ENCODE measurements at regions not wholly inside any gene's neighbourhood (a gene's known extent, or its start where the extent isn't known, plus 50 kb on each side); places are given as distances from the start of the nearest gene placed in this dataset.
A peak's percentile ranks its signal among the peaks of the same experiment; 100 is the strongest.
"Not testable (repeated sequence)": the region's sequence is repeated elsewhere in the genome, so short reads cannot be mapped to it uniquely, and the experiment has no call there.

- Histone ChIP-seq H3K4me3 (no peak overlapping the region), H3K27me3 (no peaks in the 10 kb centered on the region), H3K27ac (no peak overlapping the region), H3K36me3 (no peaks in the 10 kb centered on the region), H3K9me3 (no peaks in the 10 kb centered on the region), H3K4me1 (no peaks in the 10 kb centered on the region)
- DNase-seq (no peak), ATAC-seq (no peak)
- TF ChIP-seq POLR2A (IDR thresholded peaks at IDR 0.05), result no peak
- TF ChIP-seq CTCF (IDR thresholded peaks at IDR 0.05), result no peak
- WGBS (ENCODE audit: insufficient coverage, low coverage, low lambda C conversion rate, missing lambda C conversion rate), result 75% methylated on average over 2 of the region's 2 CpGs
- intact Hi-C loops (cut with DNase I), result no loop called here
Measured at GRCh38 chr1:169051171-169051570, 55.3 kb upstream of the ATP1B1 start.

- H3K4me3 ChIP-seq; ATAC-seq; H3K27me3 ChIP-seq; intact Hi-C loops (cut with DNase I); H3K9me3 ChIP-seq; H3K27ac ChIP-seq; H3K36me3 ChIP-seq; H3K4me1 ChIP-seq; DNase-seq: not testable (repeated sequence)
- WGBS (ENCODE audit: insufficient coverage, low coverage, low lambda C conversion rate, missing lambda C conversion rate), result 80% methylated on average over 5 of the region's 5 CpGs
Measured at GRCh38 chr1:169052171-169052570, 54.3 kb upstream of the ATP1B1 start.

GRCh38 chr1:169052727-169053126, 53.8 kb upstream of the ATP1B1 start:
- intact Hi-C loops (cut with DNase I), result no loop called here
- 45% methylated on average over 1 of the region's 1 CpG for WGBS (ENCODE audit: insufficient coverage, low coverage, low lambda C conversion rate, missing lambda C conversion rate)
- no peak for DNase-seq
- no peak overlapping the region for H3K4me3 ChIP-seq
- TF ChIP-seq CTCF (IDR thresholded peaks at IDR 0.05), result no peak
- no peak for TF ChIP-seq POLR2A (IDR thresholded peaks at IDR 0.05)
- H3K4me1 ChIP-seq, result no peaks in the 10 kb centered on the region
- H3K9me3 ChIP-seq, result no peaks in the 10 kb centered on the region
- no peaks in the 10 kb centered on the region for H3K36me3 ChIP-seq
- no peak overlapping the region for H3K27ac ChIP-seq
- H3K27me3 ChIP-seq, result no peaks in the 10 kb centered on the region
- peak in 3 of 4 donors; percentile 18 to 71 (median 44) for ATAC-seq

GRCh38 chr1:169053196-169053595, 53.3 kb upstream of the ATP1B1 start:
- Histone ChIP-seq H3K4me1 (no peaks in the 10 kb centered on the region), H3K4me3 (no peak overlapping the region), H3K27ac (no peak overlapping the region), H3K27me3 (no peaks in the 10 kb centered on the region), H3K9me3 (no peaks in the 10 kb centered on the region), H3K36me3 (no peaks in the 10 kb centered on the region)
- no peak for ATAC-seq
- TF ChIP-seq POLR2A (IDR thresholded peaks at IDR 0.05) (no peak), CTCF (IDR thresholded peaks at IDR 0.05) (no peak)
- 52% methylated on average over 4 of the region's 4 CpGs for WGBS (ENCODE audit: insufficient coverage, low coverage, low lambda C conversion rate, missing lambda C conversion rate)
- intact Hi-C loops (cut with DNase I), result no loop called here
- DNase-seq, result no peak

Data from right lobe of liver (tissue), 6 donors.